H9 (cell line): ENCODE measurements at regions not wholly inside any gene's neighbourhood (a gene's known extent, or its start where the extent isn't known, plus 50 kb on each side); places are given as distances from the start of the nearest gene placed in this dataset.

Experiments
- DNase-seq: peaks from one replicate; pipeline ENCODE4 v3.0.0-alpha.2; 2017
- H2AFZ ChIP-seq: one replicate; pipeline ENCODE4 v1.6.1; 2013; ENCODE audit warnings: mild to moderate bottlenecking, low read length, control low read depth, moderate library complexity
- H2AK5ac ChIP-seq: 2 replicates; pipeline ENCODE4 v1.6.1; 2013; ENCODE audit warnings: low read length, control low read depth, mixed read lengths; ENCODE audit not compliant: insufficient read length
- H2BK120ac ChIP-seq: one replicate; pipeline ENCODE4 v1.6.1; 2013; ENCODE audit warnings: low read depth, mild to moderate bottlenecking, low read length, control low read depth, inconsistent platforms; ENCODE audit not compliant: poor library complexity, severe bottlenecking
- H2BK12ac ChIP-seq: 2 replicates; pipeline ENCODE4 v1.6.1; 2013; ENCODE audit warnings: low read length, control low read depth, mixed read lengths, low read depth; ENCODE audit not compliant: insufficient read length
- H2BK15ac ChIP-seq: 2 replicates; pipeline ENCODE4 v1.6.1; 2013; ENCODE audit warnings: low read depth, low read length, control low read depth
- H2BK20ac ChIP-seq: one replicate; pipeline ENCODE4 v1.6.1; 2013; ENCODE audit warnings: low read depth, mild to moderate bottlenecking, low read length, control low read depth, inconsistent platforms; ENCODE audit not compliant: poor library complexity, severe bottlenecking
- H2BK5ac ChIP-seq: 2 replicates; pipeline ENCODE4 v1.6.1; 2013; ENCODE audit warnings: low read length, control low read depth, mixed read lengths; ENCODE audit not compliant: insufficient read length
- H3K14ac ChIP-seq: 2 replicates; pipeline ENCODE4 v1.6.1; 2013; ENCODE audit warnings: low read length, control low read depth; ENCODE audit not compliant: insufficient read depth
- H3K18ac ChIP-seq: 2 replicates; pipeline ENCODE4 v1.6.1; 2013; ENCODE audit warnings: low read depth, mild to moderate bottlenecking, mixed read lengths, low read length, control low read depth; ENCODE audit not compliant: insufficient read length
- H3K23ac ChIP-seq: 2 replicates; pipeline ENCODE4 v1.6.1; 2013; ENCODE audit warnings: low read length, control low read depth, mixed read lengths, low read depth; ENCODE audit not compliant: insufficient read length
- H3K23me2 ChIP-seq: 2 replicates; pipeline ENCODE4 v1.6.1; 2013; ENCODE audit warnings: low read depth, mild to moderate bottlenecking, mixed read lengths, low read length, control low read depth; ENCODE audit not compliant: insufficient read length, poor library complexity, severe bottlenecking
- H3K27ac ChIP-seq: 2 replicates; pipeline ENCODE4 v1.5.1; 2013; ENCODE audit warnings: low read length, control low read depth, mixed read lengths, low read depth; ENCODE audit not compliant: insufficient read length
- H3K27me3 ChIP-seq: 2 replicates; pipeline ENCODE4 v1.6.1; 2013; ENCODE audit warnings: low read length, control low read depth, inconsistent platforms; ENCODE audit not compliant: insufficient read depth
- H3K4ac ChIP-seq: 2 replicates; pipeline ENCODE4 v1.6.1; 2013; ENCODE audit warnings: low read depth, mild to moderate bottlenecking, control low read depth, inconsistent platforms, low read length, moderate library complexity
- H3K4me1 ChIP-seq: 2 replicates; pipeline ENCODE4 v1.6.1; 2013; ENCODE audit warnings: low read length, control low read depth, inconsistent platforms; ENCODE audit not compliant: insufficient read depth
- H3K4me2 ChIP-seq: 2 replicates; pipeline ENCODE4 v1.6.1; 2013; ENCODE audit warnings: low read length, control low read depth, mixed read lengths; ENCODE audit not compliant: insufficient read length, insufficient read depth
- H3K56ac ChIP-seq: 2 replicates; pipeline ENCODE4 v1.6.1; 2013; ENCODE audit warnings: low read depth, mild to moderate bottlenecking, mixed read lengths, low read length, control low read depth; ENCODE audit not compliant: insufficient read length
- H3K79me1 ChIP-seq: 2 replicates; pipeline ENCODE4 v1.6.1; 2013; ENCODE audit warnings: low read depth, mild to moderate bottlenecking, moderate library complexity, low read length, control low read depth, inconsistent platforms; ENCODE audit not compliant: insufficient read depth, poor library complexity, severe bottlenecking
- H3K79me2 ChIP-seq: 2 replicates; pipeline ENCODE4 v1.6.1; 2013; ENCODE audit warnings: low read length, control low read depth, inconsistent platforms; ENCODE audit not compliant: insufficient read depth
- H3K9ac ChIP-seq: 2 replicates; pipeline ENCODE4 v1.6.1; 2013; ENCODE audit warnings: low read length, control low read depth, mixed read lengths; ENCODE audit not compliant: insufficient read length; ENCODE audit errors: extremely low read depth
- H3K9me3 ChIP-seq: one replicate; pipeline ENCODE4 v1.6.1; 2013; ENCODE audit warnings: low read depth, low read length, inconsistent platforms; ENCODE audit not compliant: control insufficient read depth
- H3T11ph ChIP-seq: one replicate; pipeline ENCODE4 v1.6.1; 2013; ENCODE audit warnings: mild to moderate bottlenecking, low read length, control low read depth, inconsistent platforms
- H4K20me1 ChIP-seq: one replicate; pipeline ENCODE4 v1.6.1; 2013; ENCODE audit not compliant: control insufficient read depth, insufficient read length, insufficient read depth
- H4K5ac ChIP-seq: 2 replicates; pipeline ENCODE4 v1.6.1; 2013; ENCODE audit warnings: low read depth, mild to moderate bottlenecking, mixed read lengths, low read length, control low read depth; ENCODE audit not compliant: insufficient read length
- H4K8ac ChIP-seq: replicated peaks from 2 replicates; pipeline ENCODE4 v1.6.1; 2013; ENCODE audit warnings: low read length, control low read depth, mixed read lengths, low read depth; ENCODE audit not compliant: insufficient read length
- H4K91ac ChIP-seq: 2 replicates; pipeline ENCODE4 v1.6.1; 2013; ENCODE audit warnings: low read depth, mild to moderate bottlenecking, moderate library complexity, mixed read lengths, low read length, control low read depth; ENCODE audit not compliant: insufficient read length
- H3K27ac Mint-ChIP-seq, 3 experiments: 2 replicates in 2 of 3; 3 replicates in 1 of 3; pipeline ENCODE4 v1.8.0; 2020 to 2021; ENCODE audit warnings: mixed read lengths in 3 of 3, mild to moderate bottlenecking in 1 of 3, moderate library complexity in 1 of 3
- H3K27me3 Mint-ChIP-seq: 2 replicates; pipeline ENCODE4 v1.8.0; 2021; ENCODE audit warnings: low read depth, mild to moderate bottlenecking, moderate library complexity, mixed read lengths
- H3K36me3 Mint-ChIP-seq, 3 experiments: 2 replicates in 2 of 3; 3 replicates in 1 of 3; pipeline ENCODE4 v1.8.0; 2020 to 2021; ENCODE audit warnings: low read depth in 3 of 3, mixed read lengths in 3 of 3; ENCODE audit not compliant: insufficient read depth in 1 of 3
- H3K4me1 Mint-ChIP-seq, 2 experiments: 2 replicates each; pipeline ENCODE4 v1.8.0; 2020; ENCODE audit warnings: mixed read lengths in 2 of 2
- H3K4me3 Mint-ChIP-seq, 2 experiments: 2 replicates in 1 of 2; 3 replicates in 1 of 2; pipeline ENCODE4 v1.8.0; 2020 to 2021; ENCODE audit warnings: mild to moderate bottlenecking in 2 of 2, mixed read lengths in 2 of 2, moderate library complexity in 1 of 2
- H3K9me3 Mint-ChIP-seq, 2 experiments: 2 replicates in 1 of 2; 3 replicates in 1 of 2; pipeline ENCODE4 v1.8.0; 2020; ENCODE audit warnings: mild to moderate bottlenecking in 2 of 2, mixed read lengths in 2 of 2, moderate library complexity in 1 of 2
- CTCF ChIP-seq: fragments of 200-600 bp; sonication (generic); conservative IDR thresholded peaks from 3 replicates; pipeline ENCODE4 v1.8.0; 2021; ENCODE audit warnings: antibody characterized with exemption, mild to moderate bottlenecking
- whole genome bisulfite sequencing: extraction: QIAGEN DNeasy Blood & Tissue Kit; methylation state at CpG from one replicate; pipeline ENCODE4 v1.1.7; 2013; ENCODE audit warnings: missing lambda C conversion rate, low lambda C conversion rate, mixed read lengths; ENCODE audit not compliant: insufficient read length; ENCODE audit errors: extremely low coverage; 5-methylcytosine and 5-hydroxymethylcytosine counted together

GRCh38 chr6:140774080-140774505 lies 1358.6 kb upstream of the GJE1 start:
- no peak overlapping the region for H3K4me2 ChIP-seq
- H2AFZ ChIP-seq: no peak overlapping the region
- no peak overlapping the region for H3K27ac ChIP-seq
- H3K23me2 ChIP-seq: no peaks in the 10 kb centered on the region
- no peaks in the 10 kb centered on the region for H3K9me3 ChIP-seq
- no peaks in the 10 kb centered on the region for H3K79me2 ChIP-seq
- no peak overlapping the region for H3K4ac ChIP-seq
- Mint-ChIP-seq H3K4me1 (no peaks in the 10 kb centered on the region), H3K36me3 (peaks cover 12 to 20% (median 15%) of the 10 kb centered on the region in 3 experiments), H3K27ac (no peak overlapping the region), H3K27me3 (no peaks in the 10 kb centered on the region), H3K9me3 (peaks cover 19 to 20% of the 10 kb centered on the region in 2 experiments; a peak in 4 of 5 replicates), H3K4me3 (no peak overlapping the region)
- H2BK20ac ChIP-seq: no peak overlapping the region
- no peaks in the 10 kb centered on the region for H3K79me1 ChIP-seq
- H3K23ac ChIP-seq: no peak overlapping the region
- H4K91ac ChIP-seq: no peak overlapping the region
- WGBS: no CpG with 5 or more reads among the region's 3 CpGs
- no peak overlapping the region for H2BK120ac ChIP-seq
- no peak overlapping the region for H4K5ac ChIP-seq
- H2AK5ac ChIP-seq: no peak overlapping the region
- H2BK15ac ChIP-seq: no peak overlapping the region
- TF ChIP-seq CTCF: no peak
- no peak overlapping the region for H3K56ac ChIP-seq
- no peak for DNase-seq
- no peak overlapping the region for H2BK12ac ChIP-seq
- H3K9ac ChIP-seq: no peak overlapping the region
- no peak overlapping the region for H3K18ac ChIP-seq
- H4K20me1 ChIP-seq: no peaks in the 10 kb centered on the region
- H3K14ac ChIP-seq: no peak overlapping the region
- H3K4me1 ChIP-seq: no peaks in the 10 kb centered on the region
- no peak overlapping the region for H2BK5ac ChIP-seq
- no peak overlapping the region for H4K8ac ChIP-seq
- H3K27me3 ChIP-seq: no peaks in the 10 kb centered on the region
- H3T11ph ChIP-seq: no peak overlapping the region
